ENCODE measurements at regions not wholly inside any gene's neighbourhood (a gene's known extent, or its start where the extent isn't known, plus 50 kb on each side); places are given as distances from the start of the nearest gene placed in this dataset.

DNA sequence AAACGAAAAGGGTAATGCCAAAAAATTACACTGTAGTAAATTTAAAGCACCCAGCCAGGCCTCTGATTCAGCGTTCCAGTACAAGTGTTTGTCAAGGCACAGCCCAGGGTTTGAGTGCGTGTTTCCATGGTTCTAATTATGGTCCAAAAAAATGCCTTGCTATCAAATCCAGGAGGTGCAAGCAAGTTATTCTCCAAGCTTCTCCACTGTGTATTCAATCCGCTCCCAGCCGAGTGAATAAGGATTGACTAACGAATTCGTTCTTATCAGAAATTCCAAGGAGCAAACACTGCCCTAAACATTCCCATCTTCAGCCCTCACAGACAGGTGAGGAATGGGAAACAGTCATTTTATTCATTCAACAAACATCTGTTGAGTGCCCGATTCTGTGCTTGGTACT is 103.3 kb upstream of the WWC1 start:
- no peak overlapping the region for H3K4me3 ChIP-seq (replicated peaks in 1 of 3)
- H3K4me1 ChIP-seq, result peaks cover 0 to 13% of the 10 kb centered on the region in 2 donors
- H3K27me3 ChIP-seq, result no peaks in the 10 kb centered on the region
- intact Hi-C loops (cut with DNase I), result no loop called here
- no peak for TF ChIP-seq POLR2A (IDR thresholded peaks at IDR 0.05)
- TF ChIP-seq, protein P1, sequence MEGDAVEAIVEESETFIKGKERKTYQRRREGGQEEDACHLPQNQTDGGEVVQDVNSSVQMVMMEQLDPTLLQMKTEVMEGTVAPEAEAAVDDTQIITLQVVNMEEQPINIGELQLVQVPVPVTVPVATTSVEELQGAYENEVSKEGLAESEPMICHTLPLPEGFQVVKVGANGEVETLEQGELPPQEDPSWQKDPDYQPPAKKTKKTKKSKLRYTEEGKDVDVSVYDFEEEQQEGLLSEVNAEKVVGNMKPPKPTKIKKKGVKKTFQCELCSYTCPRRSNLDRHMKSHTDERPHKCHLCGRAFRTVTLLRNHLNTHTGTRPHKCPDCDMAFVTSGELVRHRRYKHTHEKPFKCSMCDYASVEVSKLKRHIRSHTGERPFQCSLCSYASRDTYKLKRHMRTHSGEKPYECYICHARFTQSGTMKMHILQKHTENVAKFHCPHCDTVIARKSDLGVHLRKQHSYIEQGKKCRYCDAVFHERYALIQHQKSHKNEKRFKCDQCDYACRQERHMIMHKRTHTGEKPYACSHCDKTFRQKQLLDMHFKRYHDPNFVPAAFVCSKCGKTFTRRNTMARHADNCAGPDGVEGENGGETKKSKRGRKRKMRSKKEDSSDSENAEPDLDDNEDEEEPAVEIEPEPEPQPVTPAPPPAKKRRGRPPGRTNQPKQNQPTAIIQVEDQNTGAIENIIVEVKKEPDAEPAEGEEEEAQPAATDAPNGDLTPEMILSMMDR (IDR thresholded peaks at IDR 0.05), result no peak
- DNase-seq, result no peak
- no peaks in the 10 kb centered on the region for H3K36me3 ChIP-seq
- no peak overlapping the region for H3K27ac ChIP-seq
- WGBS, 2 donors, result 85 to 90% methylated on average over 8 of the region's 8 CpGs
- H3K9me3 ChIP-seq, result no peaks in the 10 kb centered on the region

DNA sequence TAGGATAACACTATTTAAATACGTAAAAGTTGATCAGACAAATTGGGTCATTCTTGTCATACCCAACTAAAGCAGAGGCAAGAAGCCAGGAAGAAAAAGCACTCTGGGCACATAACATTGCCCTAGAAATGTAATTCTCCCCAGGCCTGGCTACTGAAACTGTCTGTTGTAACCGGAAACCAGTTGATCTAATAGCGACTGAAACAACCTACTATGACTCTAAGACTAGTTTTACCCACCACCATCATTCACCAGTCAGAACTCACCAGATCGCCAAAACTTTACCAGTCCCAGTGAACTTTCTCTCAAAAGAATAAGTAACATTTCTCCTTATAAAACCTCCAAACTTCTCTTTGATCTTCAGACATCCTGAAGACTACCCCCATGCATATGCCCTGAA is 99.3 kb upstream of the WWC1 start:
- intact Hi-C loops (cut with DNase I), result no loop called here
- Histone ChIP-seq H3K4me1 (peaks cover 6 to 22% of the 10 kb centered on the region in 2 donors), H3K9me3 (no peaks in the 10 kb centered on the region), H3K4me3 (replicated peaks in 1 of 3) (no peak overlapping the region), H3K27me3 (no peaks in the 10 kb centered on the region), H3K36me3 (no peaks in the 10 kb centered on the region), H3K27ac (peak overlapping the region in 2 of 3 donors; percentile 4 to 24)
- no peak for DNase-seq
- WGBS, 2 donors, result 79 to 81% methylated on average over 4 of the region's 4 CpGs
- TF ChIP-seq POLR2A (IDR thresholded peaks at IDR 0.05), result no peak
- TF ChIP-seq, protein P1 (IDR thresholded peaks at IDR 0.05), result no peak

DNA sequence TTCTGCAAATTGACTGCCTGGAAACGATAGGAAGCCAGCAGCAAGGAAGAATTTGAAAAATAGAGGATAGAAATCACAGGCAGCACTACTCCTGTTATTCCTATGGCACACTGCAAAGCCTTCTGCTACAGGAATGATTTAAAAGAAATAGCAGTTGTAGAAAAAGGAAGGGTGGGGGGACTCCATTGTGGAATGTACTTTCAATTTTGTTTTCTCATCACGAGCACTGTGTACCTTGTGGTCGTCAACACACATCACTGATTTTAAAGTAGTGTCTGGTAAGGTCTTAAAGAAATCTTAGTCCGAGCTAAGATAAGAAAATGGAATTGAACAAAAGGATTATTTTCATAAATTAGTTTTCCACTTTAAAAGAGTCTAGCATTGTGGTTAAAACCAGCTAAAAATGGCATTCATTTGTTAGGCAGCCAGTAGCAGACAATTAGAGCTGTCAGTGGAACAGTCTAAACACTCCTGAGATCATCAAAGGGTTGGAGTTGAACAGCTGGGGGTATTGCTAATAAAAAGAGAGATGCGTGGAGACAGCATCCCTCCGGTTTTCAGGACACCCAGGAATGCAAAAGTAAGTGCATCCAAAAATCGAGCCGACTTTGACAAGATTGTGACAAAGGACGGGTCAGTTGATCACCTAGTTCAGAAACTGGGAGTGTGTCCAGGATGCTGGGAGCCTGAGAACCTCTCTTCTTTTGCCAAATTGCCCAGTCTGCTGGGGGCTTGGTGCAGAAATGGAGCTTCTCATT is 97.8 kb upstream of the WWC1 start:
- Histone ChIP-seq H3K4me1 (peaks cover 6 to 17% of the 10 kb centered on the region in 2 donors), H3K27ac (peak overlapping the region in 2 of 3 donors; percentile 49 to 72), H3K4me3 (replicated peaks in 1 of 3) (no peak overlapping the region), H3K36me3 (no peaks in the 10 kb centered on the region), H3K9me3 (no peaks in the 10 kb centered on the region), H3K27me3 (no peaks in the 10 kb centered on the region)
- DNase-seq, result peak in 1 of 2 donors; percentile 44
- TF ChIP-seq, protein P1 (IDR thresholded peaks at IDR 0.05), result no peak
- no peak for TF ChIP-seq POLR2A (IDR thresholded peaks at IDR 0.05)
- WGBS, 2 donors, result 19 to 34% methylated on average over 9 of the region's 9 CpGs
- intact Hi-C loops (cut with DNase I), result no loop called here

DNA sequence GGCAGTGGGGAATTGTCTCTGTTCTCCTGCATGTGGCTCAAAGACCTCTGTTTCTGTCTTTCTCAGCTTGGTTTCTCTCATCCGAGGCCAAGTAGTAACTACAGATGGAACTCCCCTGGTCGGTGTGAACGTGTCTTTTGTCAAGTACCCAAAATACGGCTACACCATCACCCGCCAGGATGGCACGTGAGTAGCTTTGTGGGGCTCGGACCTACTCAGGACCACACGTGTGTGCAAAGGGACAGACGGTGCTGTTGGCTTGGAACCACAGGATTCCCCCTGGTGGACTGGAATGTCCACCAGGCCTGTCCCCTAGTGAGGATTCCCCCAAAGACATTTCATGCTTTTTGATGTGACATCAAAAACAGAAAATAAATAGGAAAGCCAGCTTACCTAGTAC is 96.3 kb upstream of the WWC1 start:
- TF ChIP-seq POLR2A (IDR thresholded peaks at IDR 0.05), result no peak
- TF ChIP-seq, protein P1 (IDR thresholded peaks at IDR 0.05), result no peak
- no peak overlapping the region for H3K4me3 ChIP-seq (replicated peaks in 1 of 3)
- H3K36me3 ChIP-seq, result no peaks in the 10 kb centered on the region
- no peaks in the 10 kb centered on the region for H3K27me3 ChIP-seq
- DNase-seq, result no peak
- H3K4me1 ChIP-seq, result peaks cover 6 to 17% of the 10 kb centered on the region in 2 donors
- H3K27ac ChIP-seq, result no peak overlapping the region
- intact Hi-C loops (cut with DNase I), result no loop called here
- no peaks in the 10 kb centered on the region for H3K9me3 ChIP-seq
- 90 to 91% methylated on average over 9 of the region's 9 CpGs for WGBS, 2 donors

DNA sequence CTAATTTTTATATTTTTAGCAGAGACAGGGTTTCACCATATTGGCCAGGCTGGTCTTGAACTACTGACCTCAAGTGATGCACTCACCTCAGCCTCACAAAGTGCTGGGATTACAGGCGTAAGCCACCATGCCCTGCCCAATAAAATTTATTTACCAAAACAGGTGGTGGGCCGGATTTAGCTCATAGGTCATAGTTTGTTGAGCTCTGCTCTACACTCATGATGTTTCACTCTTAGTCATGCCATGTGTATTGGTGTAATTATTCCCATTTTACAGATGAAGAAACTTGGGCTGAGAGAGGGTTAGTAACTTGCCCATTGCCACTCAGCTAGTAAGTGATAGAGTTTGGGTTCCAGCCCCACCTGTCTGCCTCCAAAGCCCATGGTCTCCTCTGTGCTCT is 93.1 kb upstream of the WWC1 start:
- Histone ChIP-seq H3K4me1 (peaks cover 6 to 9% of the 10 kb centered on the region in 2 donors), H3K27ac (no peak overlapping the region), H3K4me3 (replicated peaks in 1 of 3) (no peak overlapping the region), H3K27me3 (no peaks in the 10 kb centered on the region), H3K9me3 (no peaks in the 10 kb centered on the region), H3K36me3 (no peaks in the 10 kb centered on the region)
- WGBS, 2 donors, result 96% methylated on average over 2 of the region's 2 CpGs
- intact Hi-C loops (cut with DNase I), result no loop called here
- no peak for DNase-seq
- TF ChIP-seq, protein P1 (IDR thresholded peaks at IDR 0.05), result no peak
- no peak for TF ChIP-seq POLR2A (IDR thresholded peaks at IDR 0.05)

All from thyroid gland (tissue), 4 donors.